H1 (cell line): ENCODE measurements at regions not wholly inside any gene's neighbourhood (a gene's known extent, or its start where the extent isn't known, plus 50 kb on each side); places are given as distances from the start of the nearest gene placed in this dataset.

Experiments
- CTCF ChIA-PET: fragments of 300-600 bp; sonication (Branson Sonifier 250); formaldehyde crosslinking; loops from one replicate; lab custom pipeline; 2021; ENCODE audit not compliant: partially characterized antibody; lab: Charles Lee
- POLR2A ChIA-PET: fragments of 300-600 bp; sonication (Branson Sonifier 250); formaldehyde crosslinking; loops from one replicate; lab custom pipeline; 2021; ENCODE audit warnings: inconsistent platforms; ENCODE audit not compliant: partially characterized antibody; lab: Charles Lee
- DNase-seq, 2 experiments: peaks; one replicate each; pipeline versions ENCODE4 v3.0.0 to v3.0.0-alpha.2; 2010 to 2022; ENCODE audit warnings: low spot score in 2 of 2, low read depth in 1 of 2, mixed read lengths in 1 of 2
- FAIRE-seq: peaks from 2 replicates; lab custom pipeline; 2011; peaks lifted over from hg19 to GRCh38; lab: Jason Lieb, UNC
- H2AFZ ChIP-seq: 2 replicates; pipeline ENCODE4 v1.8.1; 2012; ENCODE audit warnings: low read length, inconsistent platforms
- H2AK5ac ChIP-seq: 2 replicates; pipeline ENCODE4 v1.6.1; 2013; ENCODE audit warnings: low read depth, low read length
- H2BK120ac ChIP-seq: replicated peaks from 2 replicates; pipeline ENCODE3; 2013; ENCODE audit warnings: low read depth, low read length, inconsistent platforms
- H2BK12ac ChIP-seq: 2 replicates; pipeline ENCODE4 v1.6.1; 2013; ENCODE audit warnings: low read depth, low read length
- H2BK15ac ChIP-seq: 2 replicates; pipeline ENCODE4 v1.6.1; 2013; ENCODE audit warnings: low read length
- H2BK20ac ChIP-seq: 2 replicates; pipeline ENCODE4 v1.6.1; 2013; ENCODE audit warnings: low read length
- H2BK5ac ChIP-seq: 2 replicates; pipeline ENCODE4 v1.6.1; 2013; ENCODE audit warnings: low read depth, low read length
- H3K14ac ChIP-seq: 2 replicates; pipeline ENCODE4 v1.6.1; 2013; ENCODE audit warnings: inconsistent platforms; ENCODE audit not compliant: insufficient read length
- H3K18ac ChIP-seq: 2 replicates; pipeline ENCODE4 v1.6.1; 2013; ENCODE audit warnings: low read length; ENCODE audit errors: extremely low read depth
- H3K23ac ChIP-seq: 2 replicates; pipeline ENCODE4 v1.6.1; 2013; ENCODE audit warnings: inconsistent platforms; ENCODE audit not compliant: insufficient read length
- H3K23me2 ChIP-seq: 2 replicates; pipeline ENCODE4 v1.6.1; 2013; ENCODE audit warnings: low read depth, low read length
- H3K27ac ChIP-seq: 2 replicates; pipeline ENCODE4 v1.6.1; 2011; ENCODE audit warnings: low read depth, low read length, inconsistent platforms
- H3K27me3 ChIP-seq, 4 experiments: replicated peaks in 1 of 4; 1 replicate in 1 of 4; 2 replicates in 3 of 4; pipeline versions ENCODE4 v1.6.1 to v1.8.1; 2011 to 2013; ENCODE audit warnings: low read length in 3 of 4, mild to moderate bottlenecking in 3 of 4, inconsistent platforms in 2 of 4, mixed read lengths in 2 of 4, moderate library complexity in 1 of 4; ENCODE audit not compliant: control insufficient read depth in 3 of 4, insufficient read depth in 3 of 4; ENCODE audit errors: extremely low read depth in 1 of 4
- H3K36me3 ChIP-seq, 4 experiments: 2 replicates each; pipeline versions ENCODE4 v1.6.1 to v1.8.1; 2011 to 2013; ENCODE audit warnings: mild to moderate bottlenecking in 4 of 4, low read length in 3 of 4, moderate library complexity in 2 of 4, control low read depth in 1 of 4, inconsistent platforms in 1 of 4; ENCODE audit not compliant: insufficient read depth in 4 of 4, control insufficient read depth in 2 of 4
- H3K4ac ChIP-seq: replicated peaks from 2 replicates; pipeline ENCODE3; 2013; ENCODE audit warnings: low read length, low read depth, mixed read lengths, inconsistent platforms; ENCODE audit not compliant: insufficient read length
- H3K4me1 ChIP-seq, 4 experiments: replicated peaks in 1 of 4; 1 replicate in 1 of 4; 2 replicates in 3 of 4; pipeline versions ENCODE4 v1.6.1 to v1.8.1; 2011 to 2013; ENCODE audit warnings: low read length in 3 of 4, inconsistent platforms in 2 of 4, mixed read lengths in 1 of 4; ENCODE audit not compliant: insufficient read depth in 4 of 4, control insufficient read depth in 3 of 4
- H3K4me2 ChIP-seq, 2 experiments: 2 replicates each; pipeline versions ENCODE4 v1.6.1 to v1.8.1; 2011 to 2013; ENCODE audit warnings: low read depth in 2 of 2, low read length in 2 of 2, control low read depth in 1 of 2, inconsistent platforms in 1 of 2, mild to moderate bottlenecking in 1 of 2; ENCODE audit not compliant: insufficient read depth in 1 of 2
- H3K4me3 ChIP-seq, 4 experiments: fragments of 200-600, 300-600 bp in 1 of 4; sonication (generic), shearing (Covaris generic), sonication (Bioruptor Twin) in 1 of 4; 2 replicates each; pipeline versions ENCODE4 v1.5.1 to v1.8.1; 2011 to 2016; ENCODE audit warnings: low read length in 4 of 4, low read depth in 3 of 4, control low read depth in 2 of 4, inconsistent platforms in 2 of 4, mild to moderate bottlenecking in 2 of 4, mixed read lengths in 1 of 4, moderate library complexity in 1 of 4; ENCODE audit not compliant: insufficient read depth in 2 of 4; ENCODE audit errors: extremely low read depth in 1 of 4
- H3K56ac ChIP-seq: replicated peaks from 2 replicates; pipeline ENCODE3; 2013; ENCODE audit warnings: low read depth, mild to moderate bottlenecking, mixed read lengths, low read length, inconsistent platforms; ENCODE audit not compliant: insufficient read length
- H3K79me1 ChIP-seq: 2 replicates; pipeline ENCODE4 v1.6.1; 2013; ENCODE audit warnings: low read depth, low read length, control low read depth
- H3K79me2 ChIP-seq, 2 experiments: 2 replicates each; pipeline versions ENCODE4 v1.6.1 to v1.8.1; 2012 to 2013; ENCODE audit warnings: low read length in 2 of 2, mild to moderate bottlenecking in 2 of 2, inconsistent platforms in 1 of 2; ENCODE audit not compliant: insufficient read depth in 2 of 2, control insufficient read depth in 1 of 2
- H3K9ac ChIP-seq, 4 experiments: replicated peaks in 1 of 4; 1 replicate in 1 of 4; 2 replicates in 3 of 4; pipeline versions ENCODE4 v1.6.1 to v1.8.1; 2011 to 2013; ENCODE audit warnings: low read depth in 3 of 4, low read length in 3 of 4, control low read depth in 2 of 4, mild to moderate bottlenecking in 2 of 4, moderate library complexity in 2 of 4, inconsistent platforms in 1 of 4; ENCODE audit errors: extremely low read depth in 1 of 4
- H3K9me3 ChIP-seq, 2 experiments: 2 replicates each; pipeline versions ENCODE4 v1.6.1 to v1.8.1; 2012 to 2013; ENCODE audit warnings: mild to moderate bottlenecking in 2 of 2, moderate library complexity in 2 of 2, control low read depth in 1 of 2, inconsistent platforms in 1 of 2, low read depth in 1 of 2, low read length in 1 of 2, mixed read lengths in 1 of 2; ENCODE audit not compliant: insufficient read depth in 2 of 2
- H4K20me1 ChIP-seq, 2 experiments: replicated peaks in 1 of 2; 2 replicates each; pipeline versions ENCODE3 to v1.8.1; 2011 to 2013; ENCODE audit warnings: inconsistent platforms in 2 of 2, low read length in 2 of 2, mild to moderate bottlenecking in 1 of 2; ENCODE audit not compliant: insufficient read depth in 2 of 2, control insufficient read depth in 1 of 2
- H4K5ac ChIP-seq: 2 replicates; pipeline ENCODE4 v1.6.1; 2013; ENCODE audit warnings: low read length, low read depth, mixed read lengths, inconsistent platforms; ENCODE audit not compliant: insufficient read length
- H4K8ac ChIP-seq: 2 replicates; pipeline ENCODE4 v1.8.0; 2013; ENCODE audit warnings: mild to moderate bottlenecking, moderate library complexity, low read length, inconsistent platforms; ENCODE audit not compliant: insufficient read depth; ENCODE audit errors: extremely low read depth
- H4K91ac ChIP-seq: replicated peaks from 2 replicates; pipeline ENCODE3; 2013; ENCODE audit warnings: low read length, mixed read lengths, inconsistent platforms; ENCODE audit not compliant: insufficient read length
- CTCF ChIP-seq, 3 experiments: IDR thresholded peaks; 1 replicate in 2 of 3; 2 replicates in 1 of 3; pipeline versions ENCODE4 v1.5.1 to v1.6.1; 2011; ENCODE audit warnings: low read length in 3 of 3, mild to moderate bottlenecking in 3 of 3, inconsistent platforms in 2 of 3, low read depth in 1 of 3, moderate library complexity in 1 of 3; ENCODE audit not compliant: insufficient read depth in 1 of 3; ENCODE audit errors: control extremely low read depth in 1 of 3
- USF2 ChIP-seq: IDR thresholded peaks from 2 replicates; pipeline ENCODE4 v1.6.1; 2011; ENCODE audit warnings: low read length, improper control_type of control experiment
- WGBS, 2 experiments: shearing (Covaris generic) in 1 of 2; methylation state at CpG; one replicate each; pipeline versions ENCODE4 v1.1.6 to v1.1.7; 2013 to 2015; ENCODE audit warnings: low lambda C conversion rate in 2 of 2, mixed read lengths in 2 of 2, inconsistent platforms in 1 of 2, low coverage in 1 of 2, missing lambda C conversion rate in 1 of 2; ENCODE audit not compliant: insufficient replicate concordance in 2 of 2, insufficient coverage in 1 of 2, insufficient read length in 1 of 2; ENCODE audit errors: extremely low coverage in 1 of 2, missing lambda C conversion rate in 1 of 2; 5-methylcytosine and 5-hydroxymethylcytosine counted together

GRCh38 chr4:4603067-4603466 lies 61.2 kb upstream of the STX18 start:
- 94% methylated on average over 4 of the region's 4 CpGs; no CpG with 5 or more reads in 1 of the 2 experiments for WGBS, 2 experiments
- H2BK20ac ChIP-seq, result no peak overlapping the region
- FAIRE-seq, result no peak
- H3K23me2 ChIP-seq, result no peaks in the 10 kb centered on the region
- H3K23ac ChIP-seq, result no peak overlapping the region
- ChIA-PET POLR2A (no interaction called here), CTCF (interaction anchor here (0.6 to 1.5 kb wide), 2 partner anchors 9 to 1626 kb away, joined by 3 to 4 read pairs; no protein-coding TSS in a partner anchor)
- H3K18ac ChIP-seq, result no peak overlapping the region
- H4K91ac ChIP-seq, result no peak overlapping the region
- no peak overlapping the region for H3K4me3 ChIP-seq
- no peak overlapping the region for H2AFZ ChIP-seq
- H2BK120ac ChIP-seq, result no peak overlapping the region
- no peak overlapping the region for H2BK5ac ChIP-seq
- peaks cover 0 to 8% (median 4%) of the 10 kb centered on the region in 4 experiments; a peak in 5 of 7 replicates for H3K27me3 ChIP-seq
- H2BK15ac ChIP-seq, result no peak overlapping the region
- H3K4ac ChIP-seq, result no peak overlapping the region
- H4K8ac ChIP-seq, result no peak overlapping the region
- no peak overlapping the region for H3K56ac ChIP-seq
- no peaks in the 10 kb centered on the region for H3K79me2 ChIP-seq
- no peak overlapping the region for H2BK12ac ChIP-seq
- no peak for DNase-seq
- TF ChIP-seq USF2 (no peak), CTCF (IDR thresholded peaks at IDR 0.05; ENCODE audit: control extremely low read depth in 1 of 3, insufficient read depth in 1 of 3, low read depth in 1 of 3, low read length in 3 of 3) (no peak)
- no peaks in the 10 kb centered on the region; the same call in 1 of the 2 replicates for H3K79me1 ChIP-seq
- H4K20me1 ChIP-seq, result peaks cover 2 to 7% of the 10 kb centered on the region in 2 experiments
- no peak overlapping the region for H2AK5ac ChIP-seq
- no peak overlapping the region for H3K14ac ChIP-seq
- H3K27ac ChIP-seq, result no peak overlapping the region
- H3K4me1 ChIP-seq, result peaks cover 3 to 6% (median 4%) of the 10 kb centered on the region in 4 experiments
- no peaks in the 10 kb centered on the region for H3K36me3 ChIP-seq
- H3K9ac ChIP-seq, result no peak overlapping the region
- H3K9me3 ChIP-seq, result no peaks in the 10 kb centered on the region
- H4K5ac ChIP-seq, result no peak overlapping the region
- H3K4me2 ChIP-seq, result no peak overlapping the region
